HK-2 (cell line): ENCODE measurements at regions not wholly inside any gene's neighbourhood (a gene's known extent, or its start where the extent isn't known, plus 50 kb on each side); places are given as distances from the start of the nearest gene placed in this dataset.

Source experiments
- DNase-seq: peaks from one replicate; pipeline ENCODE4 v3.0.0-alpha.2; 2018; ENCODE audit not compliant: unreplicated experiment

DNA sequence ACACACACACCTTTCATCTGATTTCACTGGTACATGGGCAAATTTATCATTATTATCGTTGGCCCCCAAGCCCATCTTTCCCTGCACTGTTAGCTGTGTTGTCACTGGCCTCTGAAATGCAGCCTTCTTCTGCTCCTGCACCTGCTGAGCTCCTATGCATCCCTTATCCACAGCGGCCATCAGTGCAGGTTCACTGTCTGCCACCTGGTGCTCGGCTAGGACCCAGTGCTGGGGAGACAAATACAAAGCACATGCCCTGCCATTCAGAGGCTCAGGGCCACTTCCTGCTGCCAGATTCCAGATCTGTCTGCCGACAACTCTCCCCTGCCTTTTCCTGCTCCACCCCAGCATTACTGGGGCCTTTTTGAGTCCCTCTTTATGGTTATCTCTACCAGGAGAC, 1205.4 kb downstream of the TBC1D22A start:
- no peak for DNase-seq

GRCh38 chr22:47966316-47966715, 1203.9 kb downstream of the TBC1D22A start:
- no peak for DNase-seq

DNA sequence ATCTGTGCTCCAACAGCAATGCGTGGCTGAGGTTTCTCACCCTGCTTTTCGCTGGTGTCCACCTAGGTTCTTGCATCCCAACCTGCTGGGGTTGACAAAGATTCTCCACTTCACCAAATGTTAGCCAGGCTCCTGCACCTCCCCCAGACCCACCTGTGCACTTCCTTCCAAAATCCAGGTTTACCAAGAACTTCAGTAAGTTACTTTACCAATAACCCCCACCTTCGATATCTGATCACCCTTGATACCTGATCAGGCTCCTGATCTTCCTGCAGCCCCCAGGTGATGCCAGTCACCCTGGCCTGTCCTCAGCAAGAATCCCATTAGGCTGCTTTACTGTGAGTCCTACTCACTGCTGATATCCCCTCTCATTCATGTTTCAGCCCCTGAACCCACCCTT, 1203.4 kb downstream of the TBC1D22A start:
- no peak for DNase-seq

DNA sequence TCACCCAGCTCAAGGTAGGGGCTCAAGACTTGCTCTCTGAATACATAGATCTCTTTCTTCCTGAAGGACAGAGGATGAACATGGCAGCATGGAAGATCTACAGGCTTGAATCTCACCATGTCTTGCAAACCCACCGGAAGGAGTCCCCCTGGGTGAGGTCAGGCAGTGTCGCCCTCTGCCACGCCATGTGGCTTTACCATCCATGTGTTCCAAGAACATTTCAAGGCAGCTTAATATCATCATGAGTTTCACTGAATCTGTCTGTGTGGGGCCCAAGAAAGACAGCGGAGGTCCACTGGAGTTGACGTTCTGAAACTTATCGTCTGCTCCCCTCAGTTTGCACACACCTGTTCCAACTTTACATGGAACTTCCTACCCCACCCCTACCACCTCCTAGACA, 1202.6 kb downstream of the TBC1D22A start:
- DNase-seq = no peak

DNA sequence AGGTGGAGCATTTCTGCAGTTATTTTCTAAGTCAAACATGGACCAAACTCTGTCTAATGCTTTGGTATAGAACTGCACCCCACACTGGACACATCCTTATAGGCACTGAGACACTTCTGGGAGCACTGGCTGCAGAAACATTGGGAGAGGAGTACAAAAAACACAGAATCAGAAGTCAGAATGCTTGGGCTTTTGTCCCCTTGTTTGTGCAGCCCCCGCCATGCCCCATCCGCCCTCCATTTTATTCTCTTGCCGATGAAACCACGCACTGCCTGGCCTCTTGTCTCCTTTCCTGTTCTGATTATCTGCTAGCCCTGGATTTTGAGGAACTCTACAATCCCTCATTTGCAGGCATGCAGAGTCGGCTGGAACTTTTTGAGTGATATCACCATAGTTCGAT, 1201.2 kb downstream of the TBC1D22A start:
- DNase-seq = no peak

DNA sequence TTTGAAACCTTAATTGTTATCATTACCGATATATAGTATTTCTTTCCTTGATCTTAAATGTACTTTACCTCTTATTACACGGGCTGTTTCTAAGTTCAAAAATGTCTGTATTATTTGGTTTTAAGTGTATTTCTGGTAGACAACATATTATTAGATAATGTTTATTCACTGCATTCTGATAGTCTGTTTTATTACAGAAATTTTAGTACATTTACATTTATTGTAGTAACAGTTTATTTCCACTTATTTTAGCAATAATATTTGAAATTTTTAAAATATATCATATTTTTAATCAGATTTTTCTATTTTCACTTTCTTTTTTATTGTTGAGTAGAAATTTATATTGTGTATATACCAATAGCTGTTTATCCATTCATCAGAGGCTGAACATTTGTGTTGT, 1195.2 kb downstream of the TBC1D22A start:
- no peak for DNase-seq

DNA sequence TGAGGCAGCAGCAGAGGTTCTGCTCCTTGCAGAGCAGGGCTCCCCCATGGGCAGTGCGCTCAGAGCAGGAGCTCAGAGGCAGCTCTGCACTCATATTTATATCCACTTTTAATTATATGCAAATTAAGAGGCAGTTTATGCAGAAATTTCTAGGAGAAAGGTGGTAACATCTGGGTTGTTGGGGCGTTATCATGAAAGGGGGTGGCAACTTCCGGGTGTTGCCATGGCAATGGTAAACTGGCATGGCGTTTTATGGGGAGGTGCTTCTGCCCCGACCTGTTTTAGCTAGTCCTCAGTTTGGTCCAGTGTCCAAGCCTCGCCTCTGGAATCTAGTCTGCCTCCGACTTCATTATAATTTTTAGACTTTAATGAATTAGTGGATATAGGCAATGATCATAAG, 1191.7 kb downstream of the TBC1D22A start:
- no peak for DNase-seq

- DNase-seq = no peak
These were observed 1182.5 kb downstream of the TBC1D22A start for GRCh38 chr22:47944941-47945340.

DNA sequence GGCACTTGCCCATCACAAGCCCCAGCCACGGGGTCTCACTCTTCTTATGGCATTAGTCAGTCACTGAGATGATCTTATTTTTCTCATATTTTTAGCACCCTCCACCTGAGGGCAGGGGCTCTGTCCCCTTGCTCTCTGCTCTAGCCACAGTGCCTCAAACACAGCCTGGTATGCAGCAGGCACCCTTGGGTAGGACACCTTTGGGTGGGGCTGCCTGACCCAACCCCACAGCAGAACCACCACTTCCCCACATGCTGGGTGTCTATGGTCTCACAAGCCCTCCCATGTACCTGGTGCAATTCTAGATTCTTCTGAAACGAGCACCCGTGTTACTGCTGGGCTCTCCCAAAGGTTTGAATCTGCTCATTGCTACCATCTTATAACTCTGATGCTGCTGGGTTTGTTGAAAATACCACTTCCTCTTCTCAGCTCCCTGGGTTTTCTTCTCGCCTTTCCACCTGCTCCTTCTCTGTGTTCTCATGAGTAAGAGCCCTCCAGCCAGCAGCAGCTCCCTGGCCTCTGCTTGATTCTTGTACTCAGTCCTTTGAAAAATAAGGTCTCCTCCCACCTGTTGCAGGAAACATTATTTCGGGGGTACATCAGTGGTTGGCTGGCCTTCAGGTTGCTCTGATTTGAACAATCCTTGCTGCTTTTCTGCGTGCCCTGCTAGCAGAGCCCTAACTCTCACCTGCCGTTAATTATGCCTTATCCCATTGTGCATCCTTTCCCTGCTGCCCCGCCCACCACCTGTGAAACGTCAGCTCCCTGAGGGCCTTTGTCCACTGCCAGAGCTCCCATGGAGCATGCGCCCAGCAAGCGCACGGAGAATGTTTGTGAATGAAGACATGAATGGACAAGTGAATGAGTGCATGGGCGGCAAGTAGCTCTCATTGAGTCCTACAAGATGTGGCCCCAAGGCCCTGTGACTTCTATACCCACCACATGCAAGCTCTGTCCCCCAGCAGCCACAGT, 1181.6 kb downstream of the TBC1D22A start:
- DNase-seq = no peak

DNA sequence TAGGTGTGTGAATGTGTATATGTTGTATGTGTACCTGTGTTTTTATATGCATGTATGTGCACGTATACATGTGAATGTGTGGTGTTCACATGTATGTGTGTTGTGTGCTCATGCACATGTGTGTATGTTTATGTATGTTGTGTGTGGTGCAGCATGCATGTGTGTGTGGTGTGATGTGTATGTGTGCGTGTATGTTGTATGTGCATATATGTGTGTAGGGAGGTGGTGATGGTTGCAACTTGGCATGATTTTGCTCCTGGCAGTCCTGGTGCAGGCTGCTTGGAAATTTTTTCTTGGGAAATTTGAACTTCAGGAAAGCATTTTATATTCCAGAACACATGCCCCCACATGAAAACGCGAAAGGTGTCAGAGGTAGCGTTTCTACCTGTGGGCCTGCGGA, 1177.8 kb downstream of the TBC1D22A start:
- DNase-seq = no peak

DNA sequence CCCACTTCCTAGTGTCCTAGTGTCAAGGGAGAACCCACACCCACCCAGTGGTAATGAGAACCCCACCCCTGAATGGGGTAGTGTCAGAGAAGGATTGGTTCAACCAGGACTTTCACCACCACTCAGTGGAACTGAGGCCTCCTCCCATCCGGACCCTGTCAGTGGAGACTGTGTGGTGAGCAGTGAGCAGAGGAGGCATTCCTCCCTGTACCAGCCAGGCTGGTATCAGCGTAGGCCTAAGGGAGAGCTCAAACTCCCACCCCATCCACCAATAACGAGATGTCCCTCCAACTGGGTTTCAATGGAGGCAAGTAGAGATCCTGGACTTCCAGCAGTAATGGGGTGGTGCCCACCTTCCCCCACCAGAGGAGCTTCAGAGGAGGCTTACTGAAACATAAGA, 1171.4 kb downstream of the TBC1D22A start:
- no peak for DNase-seq

DNA sequence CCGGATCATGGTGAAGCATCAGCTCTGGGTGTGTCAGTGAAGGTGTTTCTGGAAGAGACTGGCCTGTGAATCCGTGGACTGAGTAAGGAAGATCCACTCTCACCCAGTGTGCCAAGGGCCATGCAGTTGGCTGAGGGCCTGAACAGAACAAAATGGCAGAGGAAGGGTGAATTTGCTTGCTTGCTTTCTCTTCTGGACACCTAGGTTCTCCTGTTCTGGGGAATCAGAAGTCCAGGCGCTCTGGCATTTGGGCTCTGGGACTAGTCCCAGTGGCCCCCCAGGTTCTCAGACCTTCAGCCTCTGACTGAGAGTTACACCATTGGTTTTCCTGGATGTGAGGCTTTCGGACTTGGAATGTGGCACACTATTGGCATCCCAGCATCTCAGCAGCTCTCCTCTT, 1170.8 kb downstream of the TBC1D22A start:
- no peak for DNase-seq

GRCh38 chr22:47929646-47930185, 1167.3 kb downstream of the TBC1D22A start:
- DNase-seq = no peak

DNA sequence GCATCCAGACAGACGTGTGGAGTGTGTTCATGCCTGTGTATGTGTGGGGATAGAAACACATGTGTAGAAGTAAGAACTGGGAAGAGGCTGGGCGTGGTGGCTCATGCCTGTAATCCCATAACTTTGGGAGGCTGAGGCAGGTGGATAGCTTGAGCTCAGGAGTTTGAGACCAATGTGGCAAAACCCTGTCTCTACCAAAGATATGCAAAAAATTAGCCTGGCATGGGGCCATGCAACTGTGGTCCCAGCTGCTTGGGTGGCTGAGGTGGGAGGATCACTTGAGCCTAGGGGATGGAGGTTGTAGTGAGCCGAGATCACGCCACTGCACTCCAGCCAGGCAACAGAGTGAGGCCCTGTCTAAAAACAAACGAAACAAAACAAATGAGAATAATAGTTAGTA, 1166.6 kb downstream of the TBC1D22A start:
- DNase-seq = no peak

- DNase-seq = no peak
These were observed 1166.2 kb downstream of the TBC1D22A start for GRCh38 chr22:47928631-47929030.

GRCh38 chr22:47927648-47928210, 1165.3 kb downstream of the TBC1D22A start:
- DNase-seq = no peak

DNA sequence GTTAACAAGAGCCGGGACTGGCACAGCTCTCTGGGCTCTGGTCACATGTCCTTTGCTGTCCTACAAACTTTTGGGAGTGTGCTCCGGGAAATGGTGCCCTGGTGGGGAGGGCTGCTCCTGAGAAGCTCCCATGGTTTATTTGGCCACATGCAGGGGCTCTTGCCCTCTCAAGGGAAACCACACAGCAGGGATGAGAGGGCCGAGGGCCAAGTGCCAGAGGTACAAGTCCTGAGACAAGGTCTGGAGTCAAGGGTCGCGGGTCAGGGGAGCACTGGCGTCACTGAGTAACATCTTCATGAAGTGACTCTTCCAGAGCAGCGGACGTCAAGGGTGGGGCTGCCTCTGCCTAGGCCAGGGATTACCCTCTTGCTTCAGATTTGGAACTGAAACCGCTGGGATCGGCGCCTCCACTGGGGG, 1160.6 kb downstream of the TBC1D22A start:
- no peak for DNase-seq

DNA sequence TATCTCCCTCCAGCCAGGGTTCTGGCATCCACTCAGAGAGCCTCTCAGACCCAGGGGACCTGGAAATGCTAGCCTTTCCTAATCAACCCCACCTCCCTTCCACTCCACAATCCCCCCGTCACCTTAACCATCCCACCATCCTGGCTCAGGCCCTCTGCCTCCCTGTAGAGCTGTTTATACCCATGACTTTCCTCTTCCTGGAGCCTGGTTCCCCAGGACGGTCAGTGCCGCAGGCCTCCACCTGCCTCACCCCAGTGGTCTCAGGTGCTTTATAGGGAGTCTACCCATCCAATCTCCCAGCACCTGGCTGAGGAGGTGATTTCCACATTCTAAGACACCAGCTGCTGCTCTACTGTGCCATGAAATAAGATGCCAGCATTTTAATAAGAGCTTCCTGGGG, 1159.5 kb downstream of the TBC1D22A start:
- no peak for DNase-seq

DNA sequence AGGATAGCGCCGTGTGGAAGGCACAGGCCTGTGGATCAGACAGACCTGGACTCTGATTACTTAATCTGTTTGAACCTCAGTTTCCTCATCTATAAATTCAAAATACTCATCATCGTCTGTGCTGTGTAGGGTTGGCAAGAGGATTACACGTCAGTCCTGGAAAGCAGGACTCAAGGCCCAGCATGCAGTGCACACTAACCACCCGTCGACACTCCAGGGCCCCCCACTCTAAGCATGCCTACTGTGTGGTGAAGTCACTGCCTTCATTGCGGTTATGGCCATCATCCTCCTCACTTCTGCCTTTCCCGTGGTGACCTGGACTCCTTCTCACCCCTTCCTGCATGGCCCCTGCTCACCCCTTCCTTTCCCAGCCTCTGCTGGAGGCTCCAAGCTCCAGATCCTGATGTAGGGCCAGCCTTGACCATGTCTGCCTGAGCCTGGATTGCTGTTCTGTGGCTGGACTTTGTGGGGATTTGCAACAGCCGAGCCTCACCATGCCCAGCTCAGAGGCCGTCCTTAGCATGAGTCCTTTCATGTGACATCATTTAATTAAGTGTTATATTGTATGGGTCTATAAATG, 1158.0 kb downstream of the TBC1D22A start:
- DNase-seq = no peak

GRCh38 chr22:47919893-47920292, 1157.4 kb downstream of the TBC1D22A start:
- DNase-seq = no peak

DNA sequence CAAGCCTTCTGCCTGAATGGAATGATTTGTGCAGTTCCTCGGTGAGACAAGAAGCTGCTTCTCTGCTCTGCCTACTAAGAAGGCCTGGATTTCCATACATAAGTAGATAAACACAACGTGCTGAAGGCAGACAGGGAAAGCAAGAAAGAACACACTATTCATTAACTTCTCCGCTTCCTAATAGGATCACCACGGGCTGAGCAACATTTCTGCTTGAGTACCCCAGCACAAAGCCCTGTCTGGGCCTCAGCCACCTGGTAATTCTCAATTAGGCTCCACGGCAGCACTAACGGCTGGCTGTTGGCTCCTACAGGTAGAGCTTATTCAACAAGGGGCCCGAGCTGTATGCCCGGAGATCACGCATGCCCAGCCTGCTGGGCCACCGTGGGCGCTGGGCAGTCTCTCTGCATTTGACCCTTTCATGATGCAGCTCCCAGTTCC, 1156.6 kb downstream of the TBC1D22A start:
- no peak for DNase-seq

DNA sequence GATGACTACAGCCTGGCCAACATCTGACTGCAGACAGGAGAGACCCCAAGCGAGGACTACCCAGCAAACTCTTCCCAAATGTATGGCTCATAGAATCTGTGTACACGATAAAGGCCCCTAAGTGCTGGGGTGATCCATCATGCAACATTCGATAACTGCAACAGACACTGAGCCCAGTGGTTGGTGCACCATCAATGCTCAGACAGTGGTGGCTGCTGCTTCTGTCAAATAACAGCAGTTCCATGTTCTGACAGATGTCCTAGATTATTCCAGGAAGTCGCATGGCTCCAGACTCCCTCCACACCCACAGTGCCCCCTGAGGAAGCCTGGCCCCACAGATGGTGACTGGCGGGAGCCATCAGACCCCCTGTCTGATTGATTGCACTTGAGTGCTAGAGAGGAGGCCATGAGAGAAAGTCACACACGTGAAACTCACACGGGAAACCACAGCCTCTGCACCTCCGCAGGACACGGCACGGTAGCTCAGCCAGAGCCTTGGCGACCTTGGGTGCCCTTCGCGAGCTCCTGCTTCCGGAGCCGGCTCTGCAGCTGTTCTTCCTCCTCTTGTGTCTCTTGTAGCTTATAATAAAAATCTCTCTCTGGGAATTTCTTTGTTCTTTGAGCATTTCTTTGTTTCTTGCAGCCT, 1155.9 kb downstream of the TBC1D22A start:
- DNase-seq = no peak
